Astrocyte (in vitro differentiated cells and primary cell): ENCODE measurements at regions not wholly inside any gene's neighbourhood (a gene's known extent, or its start where the extent isn't known, plus 50 kb on each side); places are given as distances from the start of the nearest gene placed in this dataset.

Experiments
- CTCF ChIP-seq: IDR thresholded peaks from 2 replicates; pipeline ENCODE4 v1.5.1; 2011; ENCODE audit warnings: low read depth, mild to moderate bottlenecking, inconsistent platforms, low read length, moderate library complexity; ENCODE audit not compliant: insufficient read depth
- EZH2 ChIP-seq: IDR thresholded peaks from 2 replicates; pipeline ENCODE4 v1.6.1; 2012; ENCODE audit warnings: mild to moderate bottlenecking, low read length, inconsistent platforms; ENCODE audit not compliant: insufficient read depth

- TF ChIP-seq CTCF: no peak
- no peak for TF ChIP-seq EZH2
These were observed 97.5 kb upstream of the TWIST2 start for GRCh38 chr2:238750212-238750904.
